OCI-LY7 (cell line): ENCODE measurements at regions not wholly inside any gene's neighbourhood (a gene's known extent, or its start where the extent isn't known, plus 50 kb on each side); places are given as distances from the start of the nearest gene placed in this dataset.

ENCODE experiments used
- BruUV-seq: library from RNA; stranded (reverse); fragments of 400-500 nt; replicated peaks from 2 replicates; lab custom pipeline; 2021; lab: Mats Ljungman, UMichigan
- CTCF ChIA-PET: fragments of 300-600 bp; sonication (Branson Sonifier 250); formaldehyde crosslinking; loops from one replicate; lab custom pipeline; 2022; ENCODE audit warnings: antibody characterized with exemption; ENCODE audit not compliant: unreplicated experiment; lab: Charles Lee
- POLR2A ChIA-PET: fragments of 300-600 bp; sonication (Branson Sonifier 250); formaldehyde crosslinking; loops from one replicate; lab custom pipeline; 2022; ENCODE audit warnings: antibody characterized with exemption; lab: Charles Lee
- DNase-seq: peaks from one replicate; pipeline ENCODE4 v3.0.0-alpha.2; 2015; ENCODE audit warnings: low spot score
- H2AFZ ChIP-seq: fragments of 200-600 bp; sonication (generic), shearing (Covaris generic); 2 replicates; pipeline ENCODE4 v1.6.1; 2014; ENCODE audit warnings: mild to moderate bottlenecking, antibody characterized with exemption, low read length, moderate library complexity
- H3K27ac ChIP-seq: fragments of 200-600 bp; sonication (generic); 2 replicates; pipeline ENCODE4 v1.5.1; 2014; ENCODE audit warnings: mixed run types, low read depth, mild to moderate bottlenecking, moderate library complexity, low read length, inconsistent platforms; ENCODE audit not compliant: poor library complexity, severe bottlenecking
- H3K36me3 ChIP-seq: fragments of 200-600 bp; sonication (generic); 2 replicates; pipeline ENCODE4 v1.6.1; 2014; ENCODE audit warnings: mild to moderate bottlenecking, antibody characterized with exemption, low read length, moderate library complexity, mixed read lengths; ENCODE audit not compliant: insufficient read depth
- H3K4me1 ChIP-seq: fragments of 200-600 bp; sonication (generic); 2 replicates; pipeline ENCODE4 v1.5.1; 2014; ENCODE audit warnings: mild to moderate bottlenecking, low read length; ENCODE audit not compliant: insufficient read depth, poor library complexity, severe bottlenecking
- H3K4me2 ChIP-seq: fragments of 200-600 bp; sonication (generic); 2 replicates; pipeline ENCODE4 v1.6.1; 2014; ENCODE audit warnings: mild to moderate bottlenecking, low read length
- H3K4me3 ChIP-seq: fragments of 200-600 bp; sonication (generic); 2 replicates; pipeline ENCODE4 v1.5.1; 2014; ENCODE audit warnings: mild to moderate bottlenecking, low read depth, low read length; ENCODE audit not compliant: poor library complexity, severe bottlenecking
- H3K79me2 ChIP-seq: fragments of 200-600 bp; sonication (generic); 2 replicates; pipeline ENCODE4 v1.6.1; 2016; ENCODE audit warnings: low read depth, mild to moderate bottlenecking, low read length, moderate library complexity, mixed read lengths; ENCODE audit not compliant: insufficient read depth
- H3K9me2 ChIP-seq: fragments of 200-600 bp; sonication (generic); 2 replicates; pipeline ENCODE4 v1.6.1; 2016; ENCODE audit warnings: mild to moderate bottlenecking, low read length, mixed read lengths; ENCODE audit not compliant: insufficient read depth
- H3K9me3 ChIP-seq: fragments of 200-600 bp; sonication (generic); 2 replicates; pipeline ENCODE4 v1.6.1; 2014; ENCODE audit warnings: mild to moderate bottlenecking, mixed run types, low read length, mixed read lengths
- H4K20me1 ChIP-seq: fragments of 200-600 bp; sonication (generic); 2 replicates; pipeline ENCODE4 v1.6.1; 2014; ENCODE audit warnings: mild to moderate bottlenecking, antibody characterized with exemption, low read length, moderate library complexity, mixed read lengths; ENCODE audit not compliant: insufficient read depth
- EZH2phosphoT487 ChIP-seq: fragments of 200-600 bp; sonication (generic); IDR thresholded peaks from 2 replicates; pipeline ENCODE4 v1.6.1; 2018; ENCODE audit warnings: low read depth, borderline replicate concordance, mild to moderate bottlenecking, mixed run types, antibody characterized with exemption, low read length, moderate library complexity, mixed read lengths
- intact Hi-C: fragments of 100-400 bp; cut with micrococcal nuclease; formaldehyde crosslinking; loops from one replicate; pipeline ENCODE4 v1.10.0; 2022; ENCODE audit not compliant: unreplicated experiment
- TF ChIP-seq, protein P1 (sequence below): fragments of 200-600 bp; sonication (generic); conservative IDR thresholded peaks from 2 replicates; pipeline ENCODE4 v1.5.1; 2014; ENCODE audit warnings: mild to moderate bottlenecking, antibody characterized with exemption, low read length, moderate library complexity, mixed read lengths

DNA sequence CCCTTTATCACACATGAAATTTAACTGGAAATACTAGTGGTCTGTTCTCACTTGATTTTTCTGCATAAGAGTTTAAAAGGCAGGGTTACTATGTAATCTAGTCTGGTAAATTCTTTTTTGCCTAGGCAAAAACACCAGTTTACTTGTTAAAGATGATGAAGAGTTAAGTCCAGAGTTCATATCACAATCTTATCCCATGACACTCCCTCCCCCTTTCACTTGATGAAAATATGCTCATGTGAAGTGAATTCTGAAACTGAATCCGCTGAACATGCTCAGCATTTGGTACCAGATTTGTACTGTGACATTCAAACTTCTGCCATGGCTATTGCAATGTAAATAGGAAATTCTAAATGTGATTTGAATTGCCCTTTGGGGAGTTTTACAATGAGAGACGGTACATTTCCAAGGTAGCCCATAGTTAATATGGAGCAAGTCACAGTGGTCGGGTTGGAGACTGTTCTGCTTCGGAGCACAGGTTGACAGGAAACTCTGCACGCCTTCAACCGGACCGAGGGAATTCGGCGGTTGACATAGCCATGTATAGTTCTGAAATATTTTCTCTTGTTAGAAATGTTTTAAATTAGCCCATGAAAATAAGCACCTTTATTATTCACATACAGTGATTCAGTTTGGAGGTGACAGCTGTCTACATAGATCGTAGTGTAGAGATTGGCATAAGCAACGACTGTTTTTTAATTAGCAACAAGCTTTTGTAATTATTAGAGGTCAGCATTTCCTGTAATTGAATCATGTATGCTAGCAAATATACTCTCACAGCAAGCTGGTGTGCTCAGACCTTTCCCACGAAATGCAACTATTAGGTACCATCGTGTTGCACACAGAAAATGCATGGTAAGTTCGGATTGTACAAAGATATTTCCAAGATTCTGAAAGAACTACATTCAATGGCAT lies 768.6 kb upstream of the GOLIM4 start:
- Histone ChIP-seq H3K27ac (no peak overlapping the region), H3K4me3 (no peak overlapping the region), H3K4me2 (no peak overlapping the region), H2AFZ (no peak overlapping the region), H3K4me1 (no peaks in the 10 kb centered on the region), H3K9me2 (no peaks in the 10 kb centered on the region), H4K20me1 (no peaks in the 10 kb centered on the region), H3K79me2 (no peaks in the 10 kb centered on the region), H3K9me3 (no peaks in the 10 kb centered on the region), H3K36me3 (no peaks in the 10 kb centered on the region)
- POLR2A ChIA-PET: interaction anchor here (0.9 to 1.0 kb wide), 2 partner anchors 58 to 646 kb away, joined by 3 read pairs; no protein-coding TSS in a partner anchor
- intact Hi-C loops: no loop called here
- no peak for DNase-seq
- no TSS peak for BruUV-seq
- CTCF ChIA-PET: no interaction called here
- no peak for TF ChIP-seq EZH2phosphoT487
- TF ChIP-seq, protein P1, sequence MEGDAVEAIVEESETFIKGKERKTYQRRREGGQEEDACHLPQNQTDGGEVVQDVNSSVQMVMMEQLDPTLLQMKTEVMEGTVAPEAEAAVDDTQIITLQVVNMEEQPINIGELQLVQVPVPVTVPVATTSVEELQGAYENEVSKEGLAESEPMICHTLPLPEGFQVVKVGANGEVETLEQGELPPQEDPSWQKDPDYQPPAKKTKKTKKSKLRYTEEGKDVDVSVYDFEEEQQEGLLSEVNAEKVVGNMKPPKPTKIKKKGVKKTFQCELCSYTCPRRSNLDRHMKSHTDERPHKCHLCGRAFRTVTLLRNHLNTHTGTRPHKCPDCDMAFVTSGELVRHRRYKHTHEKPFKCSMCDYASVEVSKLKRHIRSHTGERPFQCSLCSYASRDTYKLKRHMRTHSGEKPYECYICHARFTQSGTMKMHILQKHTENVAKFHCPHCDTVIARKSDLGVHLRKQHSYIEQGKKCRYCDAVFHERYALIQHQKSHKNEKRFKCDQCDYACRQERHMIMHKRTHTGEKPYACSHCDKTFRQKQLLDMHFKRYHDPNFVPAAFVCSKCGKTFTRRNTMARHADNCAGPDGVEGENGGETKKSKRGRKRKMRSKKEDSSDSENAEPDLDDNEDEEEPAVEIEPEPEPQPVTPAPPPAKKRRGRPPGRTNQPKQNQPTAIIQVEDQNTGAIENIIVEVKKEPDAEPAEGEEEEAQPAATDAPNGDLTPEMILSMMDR: no peak

DNA sequence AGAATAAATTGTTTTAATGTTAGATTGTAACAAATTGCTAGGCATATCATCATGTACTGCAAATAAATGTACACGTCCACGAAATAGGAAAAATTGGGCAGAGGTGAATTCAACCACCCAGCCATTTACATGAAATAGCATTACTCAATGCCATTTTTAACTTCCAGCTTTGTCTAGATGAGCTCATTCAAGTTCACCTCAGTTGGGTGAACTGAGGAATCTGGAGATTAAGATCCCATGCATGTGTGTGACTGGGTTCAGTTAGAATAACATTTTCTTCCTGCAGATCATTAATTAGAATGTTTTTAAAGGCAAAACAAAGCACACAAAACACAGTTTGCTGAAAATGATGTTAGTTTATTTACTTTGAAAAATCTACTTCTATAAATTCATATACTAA lies 767.8 kb upstream of the GOLIM4 start:
- TF ChIP-seq EZH2phosphoT487: no peak
- TF ChIP-seq, protein P1: no peak
- ChIA-PET POLR2A (interaction anchor here (1.7 kb wide), 1 partner anchor 15 kb away, joined by 5 read pairs; no protein-coding TSS in a partner anchor), CTCF (no interaction called here)
- H3K9me3 ChIP-seq: no peaks in the 10 kb centered on the region
- no peaks in the 10 kb centered on the region for H4K20me1 ChIP-seq
- no peak overlapping the region for H3K27ac ChIP-seq
- H2AFZ ChIP-seq: no peak overlapping the region
- H3K4me2 ChIP-seq: no peak overlapping the region
- no peaks in the 10 kb centered on the region for H3K9me2 ChIP-seq
- no peak for DNase-seq
- H3K79me2 ChIP-seq: no peaks in the 10 kb centered on the region
- H3K36me3 ChIP-seq: no peaks in the 10 kb centered on the region
- intact Hi-C loops: no loop called here
- H3K4me1 ChIP-seq: no peaks in the 10 kb centered on the region
- BruUV-seq: no TSS peak
- H3K4me3 ChIP-seq: no peak overlapping the region

DNA sequence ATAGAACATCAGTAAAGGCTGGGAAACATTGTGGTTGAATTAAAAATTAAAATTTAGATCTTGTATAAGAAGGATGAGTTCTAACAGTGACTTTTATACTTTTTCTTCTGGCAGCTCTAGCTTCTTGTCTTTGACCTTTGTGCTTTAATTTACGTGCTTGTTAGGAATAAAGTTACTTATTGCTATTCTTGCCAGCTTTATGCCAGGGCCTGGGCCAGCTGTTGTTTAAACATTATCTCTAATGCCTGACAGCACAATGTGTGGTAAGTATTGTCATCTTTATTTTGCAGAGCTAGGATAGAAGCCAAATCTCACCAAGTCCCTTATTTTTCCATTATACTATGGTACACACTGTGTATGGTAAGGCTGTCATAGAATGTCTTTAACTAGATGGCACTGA lies 766.7 kb upstream of the GOLIM4 start:
- POLR2A ChIA-PET: interaction anchor here (1.7 kb wide), 1 partner anchor 16 kb away, joined by 5 read pairs; no protein-coding TSS in a partner anchor
- Histone ChIP-seq H3K4me3 (no peak overlapping the region), H3K79me2 (no peaks in the 10 kb centered on the region), H4K20me1 (no peaks in the 10 kb centered on the region), H3K9me2 (no peaks in the 10 kb centered on the region), H3K9me3 (no peaks in the 10 kb centered on the region), H3K4me2 (no peak overlapping the region), H3K27ac (no peak overlapping the region), H3K36me3 (no peaks in the 10 kb centered on the region), H3K4me1 (no peaks in the 10 kb centered on the region), H2AFZ (no peak overlapping the region)
- TF ChIP-seq, protein P1: no peak
- no peak for TF ChIP-seq EZH2phosphoT487
- no peak for DNase-seq
- CTCF ChIA-PET: no interaction called here
- no TSS peak for BruUV-seq
- intact Hi-C loops: no loop called here
